ENCODE measurements at regions not wholly inside any gene's neighbourhood (a gene's known extent, or its start where the extent isn't known, plus 50 kb on each side); places are given as distances from the start of the nearest gene placed in this dataset.
A peak's percentile ranks its signal among the peaks of the same experiment; 100 is the strongest.

DNA sequence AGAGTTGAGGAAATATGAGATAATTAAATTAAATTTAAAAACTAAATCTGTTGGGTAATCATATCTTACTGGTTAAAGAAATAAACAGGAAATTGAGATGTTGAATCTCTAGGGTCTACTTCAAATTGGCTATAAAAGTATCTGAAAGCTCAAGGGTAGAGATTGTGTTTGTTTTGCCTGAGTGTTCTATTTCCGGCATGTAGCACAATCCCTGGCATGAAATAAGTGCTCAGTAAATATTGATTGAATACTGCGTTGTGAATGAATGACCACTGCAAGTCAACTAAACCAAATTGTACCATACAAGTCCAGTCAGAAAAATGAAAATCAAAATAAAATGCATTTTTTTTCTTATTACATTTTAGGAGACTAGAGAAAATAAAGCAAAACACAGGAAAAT is 709.8 kb downstream of the EPM2A start (continued):
- TF ChIP-seq, protein P1, sequence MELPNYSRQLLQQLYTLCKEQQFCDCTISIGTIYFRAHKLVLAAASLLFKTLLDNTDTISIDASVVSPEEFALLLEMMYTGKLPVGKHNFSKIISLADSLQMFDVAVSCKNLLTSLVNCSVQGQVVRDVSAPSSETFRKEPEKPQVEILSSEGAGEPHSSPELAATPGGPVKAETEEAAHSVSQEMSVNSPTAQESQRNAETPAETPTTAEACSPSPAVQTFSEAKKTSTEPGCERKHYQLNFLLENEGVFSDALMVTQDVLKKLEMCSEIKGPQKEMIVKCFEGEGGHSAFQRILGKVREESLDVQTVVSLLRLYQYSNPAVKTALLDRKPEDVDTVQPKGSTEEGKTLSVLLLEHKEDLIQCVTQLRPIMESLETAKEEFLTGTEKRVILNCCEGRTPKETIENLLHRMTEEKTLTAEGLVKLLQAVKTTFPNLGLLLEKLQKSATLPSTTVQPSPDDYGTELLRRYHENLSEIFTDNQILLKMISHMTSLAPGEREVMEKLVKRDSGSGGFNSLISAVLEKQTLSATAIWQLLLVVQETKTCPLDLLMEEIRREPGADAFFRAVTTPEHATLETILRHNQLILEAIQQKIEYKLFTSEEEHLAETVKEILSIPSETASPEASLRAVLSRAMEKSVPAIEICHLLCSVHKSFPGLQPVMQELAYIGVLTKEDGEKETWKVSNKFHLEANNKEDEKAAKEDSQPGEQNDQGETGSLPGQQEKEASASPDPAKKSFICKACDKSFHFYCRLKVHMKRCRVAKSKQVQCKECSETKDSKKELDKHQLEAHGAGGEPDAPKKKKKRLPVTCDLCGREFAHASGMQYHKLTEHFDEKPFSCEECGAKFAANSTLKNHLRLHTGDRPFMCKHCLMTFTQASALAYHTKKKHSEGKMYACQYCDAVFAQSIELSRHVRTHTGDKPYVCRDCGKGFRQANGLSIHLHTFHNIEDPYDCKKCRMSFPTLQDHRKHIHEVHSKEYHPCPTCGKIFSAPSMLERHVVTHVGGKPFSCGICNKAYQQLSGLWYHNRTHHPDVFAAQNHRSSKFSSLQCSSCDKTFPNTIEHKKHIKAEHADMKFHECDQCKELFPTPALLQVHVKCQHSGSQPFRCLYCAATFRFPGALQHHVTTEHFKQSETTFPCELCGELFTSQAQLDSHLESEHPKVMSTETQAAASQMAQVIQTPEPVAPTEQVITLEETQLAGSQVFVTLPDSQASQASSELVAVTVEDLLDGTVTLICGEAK (IDR thresholded peaks at IDR 0.05), result no peak
- TF ChIP-seq, protein P1 (CRISPR knock-in tag; IDR thresholded peaks at IDR 0.05), result no peak; the same call in 1 of the 2 replicates
- TF ChIP-seq ZNF282 (IDR thresholded peaks at IDR 0.05; ENCODE audit: partially characterized antibody) (no peak), YEATS2 (CRISPR knock-in tag; IDR thresholded peaks at IDR 0.05; ENCODE audit: borderline replicate concordance) (no peak), FOXC1 (CRISPR knock-in tag; IDR thresholded peaks at IDR 0.05; ENCODE audit: borderline replicate concordance) (no peak), LCORL (IDR thresholded peaks at IDR 0.05) (no peak), LCORL (CRISPR knock-in tag; IDR thresholded peaks at IDR 0.05) (no peak), ZNF564 (CRISPR knock-in tag; IDR thresholded peaks at IDR 0.05) (no peak), ZSCAN9 (CRISPR knock-in tag; IDR thresholded peaks at IDR 0.05; ENCODE audit: borderline replicate concordance) (peak; percentile 41; the same call in 1 of the 2 replicates), ZNF234 (CRISPR knock-in tag; conservative IDR thresholded peaks at IDR 0.05) (no peak), FOXA3 (CRISPR knock-in tag; IDR thresholded peaks at IDR 0.05) (peak; percentile 96), HNF4G (IDR thresholded peaks at IDR 0.05; ENCODE audit: borderline replicate concordance, low read depth, low read length) (no peak), HNF4G (CRISPR knock-in tag; IDR thresholded peaks at IDR 0.05; ENCODE audit: borderline replicate concordance, low read depth) (no peak)
- TF ChIP-seq, protein P2, sequence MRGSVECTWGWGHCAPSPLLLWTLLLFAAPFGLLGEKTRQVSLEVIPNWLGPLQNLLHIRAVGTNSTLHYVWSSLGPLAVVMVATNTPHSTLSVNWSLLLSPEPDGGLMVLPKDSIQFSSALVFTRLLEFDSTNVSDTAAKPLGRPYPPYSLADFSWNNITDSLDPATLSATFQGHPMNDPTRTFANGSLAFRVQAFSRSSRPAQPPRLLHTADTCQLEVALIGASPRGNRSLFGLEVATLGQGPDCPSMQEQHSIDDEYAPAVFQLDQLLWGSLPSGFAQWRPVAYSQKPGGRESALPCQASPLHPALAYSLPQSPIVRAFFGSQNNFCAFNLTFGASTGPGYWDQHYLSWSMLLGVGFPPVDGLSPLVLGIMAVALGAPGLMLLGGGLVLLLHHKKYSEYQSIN (CRISPR knock-in tag; IDR thresholded peaks at IDR 0.05; ENCODE audit: borderline replicate concordance), result no peak
- TF ChIP-seq, protein P3, sequence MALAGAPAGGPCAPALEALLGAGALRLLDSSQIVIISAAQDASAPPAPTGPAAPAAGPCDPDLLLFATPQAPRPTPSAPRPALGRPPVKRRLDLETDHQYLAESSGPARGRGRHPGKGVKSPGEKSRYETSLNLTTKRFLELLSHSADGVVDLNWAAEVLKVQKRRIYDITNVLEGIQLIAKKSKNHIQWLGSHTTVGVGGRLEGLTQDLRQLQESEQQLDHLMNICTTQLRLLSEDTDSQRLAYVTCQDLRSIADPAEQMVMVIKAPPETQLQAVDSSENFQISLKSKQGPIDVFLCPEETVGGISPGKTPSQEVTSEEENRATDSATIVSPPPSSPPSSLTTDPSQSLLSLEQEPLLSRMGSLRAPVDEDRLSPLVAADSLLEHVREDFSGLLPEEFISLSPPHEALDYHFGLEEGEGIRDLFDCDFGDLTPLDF (CRISPR knock-in tag; IDR thresholded peaks at IDR 0.05), result no peak
- TF ChIP-seq, protein P4, sequence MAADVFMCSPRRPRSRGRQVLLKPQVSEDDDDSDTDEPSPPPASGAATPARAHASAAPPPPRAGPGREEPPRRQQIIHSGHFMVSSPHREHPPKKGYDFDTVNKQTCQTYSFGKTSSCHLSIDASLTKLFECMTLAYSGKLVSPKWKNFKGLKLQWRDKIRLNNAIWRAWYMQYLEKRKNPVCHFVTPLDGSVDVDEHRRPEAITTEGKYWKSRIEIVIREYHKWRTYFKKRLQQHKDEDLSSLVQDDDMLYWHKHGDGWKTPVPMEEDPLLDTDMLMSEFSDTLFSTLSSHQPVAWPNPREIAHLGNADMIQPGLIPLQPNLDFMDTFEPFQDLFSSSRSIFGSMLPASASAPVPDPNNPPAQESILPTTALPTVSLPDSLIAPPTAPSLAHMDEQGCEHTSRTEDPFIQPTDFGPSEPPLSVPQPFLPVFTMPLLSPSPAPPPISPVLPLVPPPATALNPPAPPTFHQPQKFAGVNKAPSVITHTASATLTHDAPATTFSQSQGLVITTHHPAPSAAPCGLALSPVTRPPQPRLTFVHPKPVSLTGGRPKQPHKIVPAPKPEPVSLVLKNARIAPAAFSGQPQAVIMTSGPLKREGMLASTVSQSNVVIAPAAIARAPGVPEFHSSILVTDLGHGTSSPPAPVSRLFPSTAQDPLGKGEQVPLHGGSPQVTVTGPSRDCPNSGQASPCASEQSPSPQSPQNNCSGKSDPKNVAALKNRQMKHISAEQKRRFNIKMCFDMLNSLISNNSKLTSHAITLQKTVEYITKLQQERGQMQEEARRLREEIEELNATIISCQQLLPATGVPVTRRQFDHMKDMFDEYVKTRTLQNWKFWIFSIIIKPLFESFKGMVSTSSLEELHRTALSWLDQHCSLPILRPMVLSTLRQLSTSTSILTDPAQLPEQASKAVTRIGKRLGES (CRISPR knock-in tag; IDR thresholded peaks at IDR 0.05; ENCODE audit: borderline replicate concordance), result no peak

Data from HepG2 (cell line).